ENCODE measurements at regions not wholly inside any gene's neighbourhood (a gene's known extent, or its start where the extent isn't known, plus 50 kb on each side); places are given as distances from the start of the nearest gene placed in this dataset.

DNA sequence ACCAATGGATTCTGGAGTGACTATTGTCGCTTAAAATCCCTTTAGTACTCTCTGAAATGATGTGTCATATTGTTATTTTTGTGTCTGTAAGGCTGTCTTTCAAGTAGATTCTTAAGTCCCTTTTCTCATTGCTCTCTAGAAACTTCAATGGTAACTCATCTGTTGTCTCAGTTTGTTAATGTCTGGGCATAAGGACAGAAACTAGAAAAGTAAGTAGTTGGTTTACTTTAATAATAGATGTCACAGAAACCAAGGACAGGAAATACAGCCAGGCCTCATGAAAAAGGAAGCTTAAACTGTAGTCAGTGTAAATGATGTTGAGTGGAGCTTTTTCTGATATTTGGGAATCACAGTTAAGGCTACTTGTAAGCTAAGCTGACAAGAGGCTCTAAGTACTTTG, 730.2 kb upstream of the DPPA4 start:
- DNase-seq (ENCODE audit: low read depth): no peak
- TF ChIP-seq, protein P1, sequence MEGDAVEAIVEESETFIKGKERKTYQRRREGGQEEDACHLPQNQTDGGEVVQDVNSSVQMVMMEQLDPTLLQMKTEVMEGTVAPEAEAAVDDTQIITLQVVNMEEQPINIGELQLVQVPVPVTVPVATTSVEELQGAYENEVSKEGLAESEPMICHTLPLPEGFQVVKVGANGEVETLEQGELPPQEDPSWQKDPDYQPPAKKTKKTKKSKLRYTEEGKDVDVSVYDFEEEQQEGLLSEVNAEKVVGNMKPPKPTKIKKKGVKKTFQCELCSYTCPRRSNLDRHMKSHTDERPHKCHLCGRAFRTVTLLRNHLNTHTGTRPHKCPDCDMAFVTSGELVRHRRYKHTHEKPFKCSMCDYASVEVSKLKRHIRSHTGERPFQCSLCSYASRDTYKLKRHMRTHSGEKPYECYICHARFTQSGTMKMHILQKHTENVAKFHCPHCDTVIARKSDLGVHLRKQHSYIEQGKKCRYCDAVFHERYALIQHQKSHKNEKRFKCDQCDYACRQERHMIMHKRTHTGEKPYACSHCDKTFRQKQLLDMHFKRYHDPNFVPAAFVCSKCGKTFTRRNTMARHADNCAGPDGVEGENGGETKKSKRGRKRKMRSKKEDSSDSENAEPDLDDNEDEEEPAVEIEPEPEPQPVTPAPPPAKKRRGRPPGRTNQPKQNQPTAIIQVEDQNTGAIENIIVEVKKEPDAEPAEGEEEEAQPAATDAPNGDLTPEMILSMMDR (conservative IDR thresholded peaks at IDR 0.05; ENCODE audit: low read length): no peak
- no peak overlapping the region for H3K4me3 ChIP-seq (ENCODE audit: low read length)

DNA sequence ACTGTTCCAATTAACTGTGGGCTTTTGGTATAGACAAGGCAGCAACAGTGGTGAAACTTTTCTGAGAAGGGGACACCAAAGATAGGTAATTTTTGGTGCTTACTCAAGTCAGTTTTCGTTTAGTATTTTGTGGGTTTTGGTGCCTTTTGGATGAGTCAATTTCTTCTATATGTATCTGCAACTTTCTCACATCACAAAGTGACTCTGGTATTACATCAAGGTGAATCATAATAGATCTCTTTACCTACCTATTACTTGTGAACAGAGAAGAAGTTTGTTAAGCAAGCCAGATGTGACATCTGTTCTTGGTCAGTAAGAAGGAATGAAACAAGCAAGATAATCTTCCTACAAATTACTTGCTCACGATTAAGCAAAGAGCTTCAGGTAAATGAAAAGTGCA, 732.4 kb upstream of the DPPA4 start:
- peak; percentile 1 for DNase-seq (ENCODE audit: low read depth)
- no peak overlapping the region for H3K4me3 ChIP-seq (ENCODE audit: low read length)
- TF ChIP-seq, protein P1 (conservative IDR thresholded peaks at IDR 0.05; ENCODE audit: low read length): no peak

DNA sequence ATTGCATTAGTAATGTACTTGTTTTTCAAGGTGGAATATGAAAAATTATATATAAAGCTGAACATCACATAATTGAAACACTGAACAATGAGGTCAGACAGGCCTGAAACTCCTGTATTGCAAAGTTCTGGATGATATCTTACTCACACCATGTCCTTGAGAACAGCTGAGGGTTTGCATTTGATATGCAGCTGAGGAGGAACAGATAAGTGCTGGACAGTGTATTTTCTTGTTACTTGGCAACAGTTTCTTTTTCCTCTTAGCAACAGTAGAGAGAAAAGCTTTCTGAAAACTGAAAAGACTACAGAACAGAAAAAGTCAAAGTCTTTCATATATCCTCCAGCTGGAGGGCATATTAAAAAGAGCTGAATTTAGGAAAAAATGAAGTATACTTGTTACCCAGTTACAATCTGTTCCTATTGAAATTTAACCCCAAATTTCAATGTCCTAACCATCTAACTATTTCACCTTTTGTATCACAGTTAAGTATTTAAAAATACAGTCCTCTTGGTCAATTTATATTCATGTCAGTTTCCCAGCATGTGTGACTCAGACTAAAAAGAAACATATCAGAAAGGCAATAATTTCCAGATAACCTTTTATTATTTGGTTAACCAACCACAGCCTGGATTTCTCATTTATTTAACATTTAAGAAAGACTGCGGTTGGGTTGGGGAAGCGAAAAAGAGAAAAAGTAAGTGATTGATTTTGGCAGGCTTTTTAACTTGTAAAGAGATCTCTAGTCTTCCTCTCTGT, 733.0 kb upstream of the DPPA4 start:
- H3K4me3 ChIP-seq (ENCODE audit: low read length): no peak overlapping the region
- DNase-seq (ENCODE audit: low read depth): peak; percentile 25
- TF ChIP-seq, protein P1 (conservative IDR thresholded peaks at IDR 0.05; ENCODE audit: low read length): no peak

DNA sequence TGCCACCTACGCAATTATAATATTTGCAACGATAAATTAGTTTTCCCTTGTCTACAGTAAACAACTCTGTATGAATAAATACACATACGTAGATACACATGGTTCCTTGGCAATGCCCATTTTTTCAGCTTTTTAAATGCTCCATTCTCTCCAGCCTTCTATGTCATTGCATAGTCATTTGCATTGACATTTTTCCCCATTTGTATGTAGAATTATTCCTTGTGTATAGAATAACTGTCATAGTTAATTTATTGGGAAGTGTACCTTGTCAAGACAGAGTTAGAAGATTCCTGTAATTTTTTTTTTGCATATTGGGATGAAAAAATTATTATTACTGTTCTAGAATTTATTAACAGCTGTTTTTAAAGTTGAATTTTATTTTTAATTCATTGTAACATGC, 736.7 kb upstream of the DPPA4 start:
- H3K4me3 ChIP-seq (ENCODE audit: low read length): no peak overlapping the region
- TF ChIP-seq, protein P1 (conservative IDR thresholded peaks at IDR 0.05; ENCODE audit: low read length): no peak
- no peak for DNase-seq (ENCODE audit: low read depth)

DNA sequence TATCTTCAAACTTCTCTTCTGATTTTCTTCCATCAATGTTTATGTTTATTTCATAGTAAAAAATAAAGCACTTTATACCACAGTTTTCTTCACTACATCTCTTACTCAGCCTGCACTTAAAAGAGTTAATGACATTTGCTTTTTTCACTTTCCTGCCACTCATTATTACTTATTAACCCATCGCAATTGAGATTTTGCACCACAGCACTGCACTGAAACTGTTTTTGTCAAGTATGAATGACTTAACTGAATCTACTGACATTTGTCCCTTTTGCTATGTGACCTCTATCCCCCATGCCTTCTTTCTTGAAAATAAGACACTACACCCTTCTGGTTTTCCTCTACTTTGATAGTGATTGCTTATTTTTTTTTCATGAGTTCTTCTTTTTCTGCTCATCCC, 739.7 kb upstream of the DPPA4 start:
- no peak for DNase-seq (ENCODE audit: low read depth)
- H3K4me3 ChIP-seq (ENCODE audit: low read length): no peak overlapping the region
- TF ChIP-seq, protein P1 (conservative IDR thresholded peaks at IDR 0.05; ENCODE audit: low read length): no peak

DNA sequence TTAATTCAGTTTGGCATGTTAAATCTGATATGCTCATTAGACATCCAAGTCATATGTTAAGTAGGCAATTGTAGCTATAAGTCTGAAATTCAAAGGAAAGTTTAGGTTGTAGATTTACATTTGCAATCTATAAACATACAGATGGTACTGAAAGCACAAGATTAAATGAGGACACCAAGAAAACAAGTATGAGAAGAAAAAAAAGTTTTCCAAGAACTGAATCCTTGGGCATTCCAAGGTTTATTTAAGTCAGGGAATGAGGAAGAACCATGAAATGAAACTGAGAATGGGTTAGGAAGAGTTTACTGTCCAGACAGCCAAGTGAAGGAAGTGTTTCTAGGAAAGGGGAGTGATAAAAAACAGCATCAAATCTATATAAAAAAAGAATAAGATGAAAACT, 756.1 kb upstream of the DPPA4 start:
- H3K4me3 ChIP-seq (ENCODE audit: low read length): no peak overlapping the region
- no peak for DNase-seq (ENCODE audit: low read depth)
- TF ChIP-seq, protein P1 (conservative IDR thresholded peaks at IDR 0.05; ENCODE audit: low read length): no peak

DNA sequence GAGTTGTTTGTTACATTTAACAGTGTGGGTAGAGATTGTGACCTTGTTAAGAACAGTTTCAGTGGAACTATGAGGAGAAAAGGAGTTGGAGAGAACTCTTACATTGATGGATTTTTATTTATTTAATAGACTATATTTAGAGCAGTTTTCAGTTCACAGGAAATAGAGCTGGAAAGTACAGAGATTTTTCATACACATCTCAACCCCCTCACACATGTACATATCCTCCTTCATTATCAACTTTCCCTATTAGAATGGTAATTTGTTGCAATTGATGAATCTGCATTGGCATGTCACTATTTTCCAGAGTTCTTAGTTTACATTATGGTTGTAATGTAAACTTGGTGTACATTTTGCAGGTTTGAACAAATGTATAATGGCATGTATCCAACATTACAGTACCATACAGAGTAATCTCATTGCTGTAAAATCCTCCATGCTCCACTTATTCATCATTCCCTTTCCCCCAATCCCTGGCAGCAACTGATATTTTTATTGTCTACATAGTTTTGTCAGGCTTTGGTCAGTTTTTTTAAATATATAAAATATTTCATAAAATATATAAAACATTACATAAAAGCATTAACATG, 756.6 kb upstream of the DPPA4 start:
- TF ChIP-seq, protein P1 (conservative IDR thresholded peaks at IDR 0.05; ENCODE audit: low read length): no peak
- H3K4me3 ChIP-seq (ENCODE audit: low read length): no peak overlapping the region
- no peak for DNase-seq (ENCODE audit: low read depth)
